ENCODE measurements at regions not wholly inside any gene's neighbourhood (a gene's known extent, or its start where the extent isn't known, plus 50 kb on each side); places are given as distances from the start of the nearest gene placed in this dataset.

DNA sequence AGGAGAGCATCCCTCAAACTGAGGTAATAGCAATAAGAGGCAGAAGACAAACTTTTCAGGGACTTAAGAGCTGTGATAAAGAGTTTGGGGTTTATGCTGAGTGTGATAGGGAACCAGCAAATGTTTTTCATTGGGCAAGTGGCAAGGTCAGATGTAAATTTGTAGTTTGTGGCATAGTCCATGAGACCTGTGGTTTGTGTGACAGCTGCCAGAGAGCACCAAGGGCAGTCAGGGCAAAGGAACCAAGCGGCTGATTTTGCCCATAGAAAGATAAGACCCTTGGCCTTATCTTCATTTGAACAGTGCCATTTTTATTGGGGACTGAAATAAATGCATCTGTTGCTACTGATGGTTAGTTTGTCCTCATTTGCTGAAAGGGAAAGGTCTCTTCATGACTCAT is 220.3 kb downstream of the LRRN1 start:
- no peak for TF ChIP-seq POLR2A (IDR thresholded peaks at IDR 0.05; ENCODE audit: low read length)
- no peak for TF ChIP-seq GATA1 (IDR thresholded peaks at IDR 0.05; ENCODE audit: low read depth, low read length)
